HG03439 (cell line): ENCODE measurements at regions not wholly inside any gene's neighbourhood (a gene's known extent, or its start where the extent isn't known, plus 50 kb on each side); places are given as distances from the start of the nearest gene placed in this dataset.
"Not testable (repeated sequence)": the region's sequence is repeated elsewhere in the genome, so short reads cannot be mapped to it uniquely, and the experiment has no call there.

ENCODE experiments used
- ATAC-seq: cut with Tn5 transposase; IDR thresholded peaks from one replicate; pipeline ENCODE4 v1.9.1; 2021; ENCODE audit warnings: mild to moderate bottlenecking, moderate library complexity; ENCODE audit not compliant: unreplicated experiment

- not testable (repeated sequence) for ATAC-seq
Observed at GRCh38 chr3:195976876-195977275, 68.5 kb upstream of the TNK2 start.

GRCh38 chr3:195974281-195974680 is 65.9 kb upstream of the TNK2 start:
- ATAC-seq = not testable (repeated sequence)

GRCh38 chr3:195970873-195971272 is 62.5 kb upstream of the TNK2 start:
- not testable (repeated sequence) for ATAC-seq

- not testable (repeated sequence) for ATAC-seq
Observed at GRCh38 chr3:195969838-195970776, 61.8 kb upstream of the TNK2 start.

GRCh38 chr3:195969341-195969740 is 61.0 kb upstream of the TNK2 start:
- ATAC-seq = not testable (repeated sequence)

- ATAC-seq = not testable (repeated sequence)
Observed at GRCh38 chr3:195968104-195968503, 59.8 kb upstream of the TNK2 start.

- ATAC-seq = not testable (repeated sequence)
Observed at GRCh38 chr3:195967387-195967720, 59.0 kb upstream of the TNK2 start.

- ATAC-seq = not testable (repeated sequence)
Observed at GRCh38 chr3:195966563-195967386, 58.4 kb upstream of the TNK2 start.

- not testable (repeated sequence) for ATAC-seq
Observed at GRCh38 chr3:195965217-195965616, 56.9 kb upstream of the TNK2 start.

- ATAC-seq = not testable (repeated sequence)
Observed at GRCh38 chr3:195964318-195965107, 56.2 kb upstream of the TNK2 start.

GRCh38 chr3:195962222-195962621 is 53.9 kb upstream of the TNK2 start:
- ATAC-seq = not testable (repeated sequence)

- not testable (repeated sequence) for ATAC-seq
Observed at GRCh38 chr3:195960971-195961775, 52.8 kb upstream of the TNK2 start.

GRCh38 chr3:195960164-195960563 is 51.8 kb upstream of the TNK2 start:
- not testable (repeated sequence) for ATAC-seq

GRCh38 chr3:195959367-195960157 is 51.2 kb upstream of the TNK2 start:
- ATAC-seq = not testable (repeated sequence)

- ATAC-seq = not testable (repeated sequence)
Observed at GRCh38 chr3:195958736-195959135, 50.4 kb upstream of the TNK2 start.
